T-helper 2 cell (primary cell): ENCODE measurements at regions not wholly inside any gene's neighbourhood (a gene's known extent, or its start where the extent isn't known, plus 50 kb on each side); places are given as distances from the start of the nearest gene placed in this dataset.

Source experiments
- DNase-seq, 5 experiments: peaks; one replicate each; pipeline versions ENCODE4 v3.0.0 to v3.0.0-alpha.2; 2012 to 2022

- DNase-seq: no peak
These were observed 252.1 kb downstream of the TMX3 start for GRCh38 chr18:68462766-68463165.

GRCh38 chr18:68462148-68462547 is 252.8 kb downstream of the TMX3 start:
- DNase-seq: no peak

GRCh38 chr18:68461481-68462018 is 253.4 kb downstream of the TMX3 start:
- DNase-seq: no peak

GRCh38 chr18:68459968-68460367 is 254.9 kb downstream of the TMX3 start:
- DNase-seq: no peak

GRCh38 chr18:68456985-68457384 is 257.9 kb downstream of the TMX3 start:
- DNase-seq: no peak

- no peak for DNase-seq
These were observed 259.7 kb downstream of the TMX3 start for GRCh38 chr18:68455229-68455603.

- no peak for DNase-seq
These were observed 260.2 kb downstream of the TMX3 start for GRCh38 chr18:68454511-68455228.

GRCh38 chr18:68449292-68449691 is 265.6 kb downstream of the TMX3 start:
- DNase-seq: no peak

- peak in 1 of 5 experiments; percentile 22 for DNase-seq
These were observed 266.2 kb downstream of the TMX3 start for GRCh38 chr18:68448736-68449135.

- no peak for DNase-seq
These were observed 267.6 kb downstream of the TMX3 start for GRCh38 chr18:68447286-68447685.

GRCh38 chr18:68445668-68446426 is 269.1 kb downstream of the TMX3 start:
- DNase-seq: no peak

GRCh38 chr18:68445136-68445535 is 269.8 kb downstream of the TMX3 start:
- DNase-seq: no peak

- no peak for DNase-seq
These were observed 273.7 kb downstream of the TMX3 start for GRCh38 chr18:68441241-68441640.

- no peak for DNase-seq
These were observed 274.5 kb downstream of the TMX3 start for GRCh38 chr18:68440433-68440832.

- no peak for DNase-seq
These were observed 275.3 kb downstream of the TMX3 start for GRCh38 chr18:68439642-68440041.

GRCh38 chr18:68438983-68439382 is 275.9 kb downstream of the TMX3 start:
- no peak for DNase-seq

- no peak for DNase-seq
These were observed 276.4 kb downstream of the TMX3 start for GRCh38 chr18:68438536-68438935.

- no peak for DNase-seq
These were observed 278.4 kb downstream of the TMX3 start for GRCh38 chr18:68436485-68436884.

GRCh38 chr18:68435581-68435980 is 279.3 kb downstream of the TMX3 start:
- no peak for DNase-seq

- DNase-seq: no peak
These were observed 283.0 kb downstream of the TMX3 start for GRCh38 chr18:68431922-68432198.

GRCh38 chr18:68431111-68431921 is 283.6 kb downstream of the TMX3 start:
- no peak for DNase-seq

- DNase-seq: no peak
These were observed 285.1 kb downstream of the TMX3 start for GRCh38 chr18:68429841-68430240.

GRCh38 chr18:68429111-68429510 is 285.8 kb downstream of the TMX3 start:
- DNase-seq: no peak

GRCh38 chr18:68428661-68429060 is 286.2 kb downstream of the TMX3 start:
- DNase-seq: no peak
